NCI-H1694 treated with DMSO at 0.1 percent for 48 hours (cell line): ENCODE measurements at regions not wholly inside any gene's neighbourhood (a gene's known extent, or its start where the extent isn't known, plus 50 kb on each side); places are given as distances from the start of the nearest gene placed in this dataset.
A peak's percentile ranks its signal among the peaks of the same experiment; 100 is the strongest.
"Not testable (repeated sequence)": the region's sequence is repeated elsewhere in the genome, so short reads cannot be mapped to it uniquely, and the experiment has no call there.

Experiments used
- DNase-seq: peaks from one replicate; lab custom pipeline; 2025; lab: John Stamatoyannopoulos, UW

- peak; percentile 83 for DNase-seq
Observed at GRCh38 chr17:56690441-56691291, 97.2 kb downstream of the NOG start.

- DNase-seq: no peak
Observed at GRCh38 chr17:56694825-56695224, 101.3 kb downstream of the NOG start.

GRCh38 chr17:56697190-56697589 lies 103.7 kb downstream of the NOG start:
- DNase-seq: peak; percentile 21

GRCh38 chr17:56699186-56699894 lies 105.8 kb downstream of the NOG start:
- DNase-seq: no peak

- no peak for DNase-seq
Observed at GRCh38 chr17:56700919-56701420, 107.5 kb downstream of the NOG start.

GRCh38 chr17:56707312-56708219 lies 114.1 kb downstream of the NOG start:
- DNase-seq: no peak

- DNase-seq: no peak
Observed at GRCh38 chr17:56708220-56708558, 114.7 kb downstream of the NOG start.

GRCh38 chr17:56708670-56709410 lies 115.3 kb downstream of the NOG start:
- DNase-seq: no peak

GRCh38 chr17:56710986-56711385 lies 117.5 kb downstream of the NOG start:
- DNase-seq: no peak

GRCh38 chr17:56715613-56716357 lies 117.9 kb downstream of the C17orf67 start:
- peak; percentile 86 for DNase-seq

GRCh38 chr17:56717471-56717870 lies 116.2 kb downstream of the C17orf67 start:
- peak; percentile 45 for DNase-seq

- no peak for DNase-seq
Observed at GRCh38 chr17:56718515-56718914, 115.2 kb downstream of the C17orf67 start.

- peak; percentile 49 for DNase-seq
Observed at GRCh38 chr17:56723421-56723820, 110.3 kb downstream of the C17orf67 start.

- no peak for DNase-seq
Observed at GRCh38 chr17:56724664-56725063, 109.1 kb downstream of the C17orf67 start.

GRCh38 chr17:56725144-56725543 lies 108.6 kb downstream of the C17orf67 start:
- DNase-seq: no peak

- DNase-seq: no peak
Observed at GRCh38 chr17:56727876-56728617, 105.7 kb downstream of the C17orf67 start.

GRCh38 chr17:56731096-56731495 lies 102.6 kb downstream of the C17orf67 start:
- DNase-seq: not testable (repeated sequence)

GRCh38 chr17:56733833-56734232 lies 99.9 kb downstream of the C17orf67 start:
- DNase-seq: no peak

- no peak for DNase-seq
Observed at GRCh38 chr17:56735842-56736241, 97.9 kb downstream of the C17orf67 start.
